Peyer's patch (tissue), 4 donors: ENCODE measurements at regions not wholly inside any gene's neighbourhood (a gene's known extent, or its start where the extent isn't known, plus 50 kb on each side); places are given as distances from the start of the nearest gene placed in this dataset.

Experiments
- DNase-seq, 3 donors: peaks; one replicate each; pipeline ENCODE4 v3.0.0-alpha.2; 2017 to 2019
- H3K27ac ChIP-seq, 4 donors: fragments of 200-600 bp; sonication (generic); one replicate each; pipeline ENCODE4 v1.5.1; 2016 to 2019
- H3K27me3 ChIP-seq, 2 donors: fragments of 200-600 bp; sonication (generic); one replicate each; pipeline ENCODE4 v1.5.1; 2019
- H3K36me3 ChIP-seq, 3 donors: fragments of 200-600 bp; sonication (generic); one replicate each; pipeline ENCODE4 v1.5.1; 2016 to 2019
- H3K4me1 ChIP-seq, 4 donors: fragments of 200-600 bp; sonication (generic); one replicate each; pipeline ENCODE4 v1.5.1; 2016 to 2019
- H3K4me3 ChIP-seq, 4 donors: fragments of 200-600 bp; sonication (generic); 1 replicate in 3 of 4; 2 replicates in 1 of 4; pipeline ENCODE4 v1.5.1; 2016 to 2019; ENCODE audit warnings: mild to moderate bottlenecking in 1 of 4
- H3K9me3 ChIP-seq, 4 donors: fragments of 200-600 bp; sonication (generic); one replicate each; pipeline ENCODE4 v1.5.1; 2016 to 2019; ENCODE audit warnings: mild to moderate bottlenecking in 1 of 4
- CTCF ChIP-seq, 6 experiments: fragments of 450-650 bp in 4 of 6; fragments of 200-600 bp in 2 of 6; sonication (generic) in 1 of 6; IDR thresholded peaks; one replicate each; pipeline ENCODE4 v1.5.1; 2017 to 2019; ENCODE audit warnings: antibody characterized with exemption in 6 of 6, mild to moderate bottlenecking in 3 of 6, moderate library complexity in 1 of 6
- POLR2A ChIP-seq, 2 donors: fragments of 450-650 bp; IDR thresholded peaks; one replicate each; pipeline ENCODE4 v1.5.1; 2017; ENCODE audit warnings: antibody characterized with exemption in 2 of 2, mild to moderate bottlenecking in 2 of 2, moderate library complexity in 2 of 2

- no peak for DNase-seq
- TF ChIP-seq CTCF (IDR thresholded peaks at IDR 0.05): no peak
- no peak for TF ChIP-seq POLR2A (IDR thresholded peaks at IDR 0.05)
- Histone ChIP-seq H3K27ac (no peak overlapping the region), H3K4me1 (no peaks in the 10 kb centered on the region), H3K4me3 (no peak overlapping the region), H3K36me3 (no peaks in the 10 kb centered on the region), H3K9me3 (no peaks in the 10 kb centered on the region), H3K27me3 (no peaks in the 10 kb centered on the region)
Observed at GRCh38 chr5:24059006-24059405, 551.6 kb downstream of the PRDM9 start.

GRCh38 chr5:24059716-24060115 lies 552.3 kb downstream of the PRDM9 start:
- TF ChIP-seq CTCF (IDR thresholded peaks at IDR 0.05) (no peak), POLR2A (IDR thresholded peaks at IDR 0.05) (no peak)
- no peak overlapping the region for H3K4me3 ChIP-seq
- no peak for DNase-seq
- no peaks in the 10 kb centered on the region for H3K4me1 ChIP-seq
- H3K27me3 ChIP-seq: no peaks in the 10 kb centered on the region
- H3K27ac ChIP-seq: no peak overlapping the region
- H3K36me3 ChIP-seq: no peaks in the 10 kb centered on the region
- H3K9me3 ChIP-seq: no peaks in the 10 kb centered on the region

GRCh38 chr5:24065779-24066178 lies 558.4 kb downstream of the PRDM9 start:
- Histone ChIP-seq H3K27me3 (no peaks in the 10 kb centered on the region), H3K36me3 (no peaks in the 10 kb centered on the region), H3K9me3 (no peaks in the 10 kb centered on the region), H3K4me1 (no peaks in the 10 kb centered on the region), H3K27ac (no peak overlapping the region), H3K4me3 (no peak overlapping the region)
- DNase-seq: no peak
- TF ChIP-seq CTCF (IDR thresholded peaks at IDR 0.05) (no peak), POLR2A (IDR thresholded peaks at IDR 0.05) (no peak)

- DNase-seq: no peak
- H3K4me3 ChIP-seq: no peak overlapping the region
- no peak overlapping the region for H3K27ac ChIP-seq
- no peaks in the 10 kb centered on the region for H3K36me3 ChIP-seq
- no peaks in the 10 kb centered on the region for H3K9me3 ChIP-seq
- no peaks in the 10 kb centered on the region for H3K27me3 ChIP-seq
- H3K4me1 ChIP-seq: no peaks in the 10 kb centered on the region
- no peak for TF ChIP-seq POLR2A (IDR thresholded peaks at IDR 0.05)
- TF ChIP-seq CTCF (IDR thresholded peaks at IDR 0.05): no peak
Observed at GRCh38 chr5:24067208-24067607, 559.8 kb downstream of the PRDM9 start.

GRCh38 chr5:24068524-24068923 lies 561.1 kb downstream of the PRDM9 start:
- H3K27me3 ChIP-seq: no peaks in the 10 kb centered on the region
- no peak overlapping the region for H3K4me3 ChIP-seq
- DNase-seq: no peak
- H3K4me1 ChIP-seq: no peaks in the 10 kb centered on the region
- H3K36me3 ChIP-seq: no peaks in the 10 kb centered on the region
- no peak overlapping the region for H3K27ac ChIP-seq
- TF ChIP-seq CTCF (IDR thresholded peaks at IDR 0.05) (no peak), POLR2A (IDR thresholded peaks at IDR 0.05) (no peak)
- no peaks in the 10 kb centered on the region for H3K9me3 ChIP-seq

GRCh38 chr5:24073107-24073506 lies 565.7 kb downstream of the PRDM9 start:
- Histone ChIP-seq H3K4me1 (no peaks in the 10 kb centered on the region), H3K36me3 (no peaks in the 10 kb centered on the region), H3K9me3 (no peaks in the 10 kb centered on the region), H3K27ac (no peak overlapping the region), H3K4me3 (no peak overlapping the region), H3K27me3 (no peaks in the 10 kb centered on the region)
- TF ChIP-seq CTCF (IDR thresholded peaks at IDR 0.05): no peak
- DNase-seq: no peak
